H1 (cell line): ENCODE measurements at regions not wholly inside any gene's neighbourhood (a gene's known extent, or its start where the extent isn't known, plus 50 kb on each side); places are given as distances from the start of the nearest gene placed in this dataset.

Experiments used
- CTCF ChIA-PET: fragments of 300-600 bp; sonication (Branson Sonifier 250); formaldehyde crosslinking; loops from one replicate; lab custom pipeline; 2021; ENCODE audit not compliant: partially characterized antibody; lab: Charles Lee
- POLR2A ChIA-PET: fragments of 300-600 bp; sonication (Branson Sonifier 250); formaldehyde crosslinking; loops from one replicate; lab custom pipeline; 2021; ENCODE audit warnings: inconsistent platforms; ENCODE audit not compliant: partially characterized antibody; lab: Charles Lee
- DNase-seq, 2 experiments: peaks; one replicate each; pipeline versions ENCODE4 v3.0.0 to v3.0.0-alpha.2; 2010 to 2022; ENCODE audit warnings: low spot score in 2 of 2, low read depth in 1 of 2, mixed read lengths in 1 of 2
- FAIRE-seq: peaks from 2 replicates; lab custom pipeline; 2011; peaks lifted over from hg19 to GRCh38; lab: Jason Lieb, UNC
- H2AFZ ChIP-seq: 2 replicates; pipeline ENCODE4 v1.8.1; 2012; ENCODE audit warnings: low read length, inconsistent platforms
- H2AK5ac ChIP-seq: 2 replicates; pipeline ENCODE4 v1.6.1; 2013; ENCODE audit warnings: low read depth, low read length
- H2BK120ac ChIP-seq: replicated peaks from 2 replicates; pipeline ENCODE3; 2013; ENCODE audit warnings: low read depth, low read length, inconsistent platforms
- H2BK12ac ChIP-seq: 2 replicates; pipeline ENCODE4 v1.6.1; 2013; ENCODE audit warnings: low read depth, low read length
- H2BK15ac ChIP-seq: 2 replicates; pipeline ENCODE4 v1.6.1; 2013; ENCODE audit warnings: low read length
- H2BK20ac ChIP-seq: 2 replicates; pipeline ENCODE4 v1.6.1; 2013; ENCODE audit warnings: low read length
- H2BK5ac ChIP-seq: 2 replicates; pipeline ENCODE4 v1.6.1; 2013; ENCODE audit warnings: low read depth, low read length
- H3K14ac ChIP-seq: 2 replicates; pipeline ENCODE4 v1.6.1; 2013; ENCODE audit warnings: inconsistent platforms; ENCODE audit not compliant: insufficient read length
- H3K18ac ChIP-seq: 2 replicates; pipeline ENCODE4 v1.6.1; 2013; ENCODE audit warnings: low read length; ENCODE audit errors: extremely low read depth
- H3K23ac ChIP-seq: 2 replicates; pipeline ENCODE4 v1.6.1; 2013; ENCODE audit warnings: inconsistent platforms; ENCODE audit not compliant: insufficient read length
- H3K23me2 ChIP-seq: 2 replicates; pipeline ENCODE4 v1.6.1; 2013; ENCODE audit warnings: low read depth, low read length
- H3K27ac ChIP-seq: 2 replicates; pipeline ENCODE4 v1.6.1; 2011; ENCODE audit warnings: low read depth, low read length, inconsistent platforms
- H3K27me3 ChIP-seq, 4 experiments: replicated peaks in 1 of 4; 1 replicate in 1 of 4; 2 replicates in 3 of 4; pipeline versions ENCODE4 v1.6.1 to v1.8.1; 2011 to 2013; ENCODE audit warnings: low read length in 3 of 4, mild to moderate bottlenecking in 3 of 4, inconsistent platforms in 2 of 4, mixed read lengths in 2 of 4, moderate library complexity in 1 of 4; ENCODE audit not compliant: control insufficient read depth in 3 of 4, insufficient read depth in 3 of 4; ENCODE audit errors: extremely low read depth in 1 of 4
- H3K36me3 ChIP-seq, 4 experiments: 2 replicates each; pipeline versions ENCODE4 v1.6.1 to v1.8.1; 2011 to 2013; ENCODE audit warnings: mild to moderate bottlenecking in 4 of 4, low read length in 3 of 4, moderate library complexity in 2 of 4, control low read depth in 1 of 4, inconsistent platforms in 1 of 4; ENCODE audit not compliant: insufficient read depth in 4 of 4, control insufficient read depth in 2 of 4
- H3K4ac ChIP-seq: replicated peaks from 2 replicates; pipeline ENCODE3; 2013; ENCODE audit warnings: low read length, low read depth, mixed read lengths, inconsistent platforms; ENCODE audit not compliant: insufficient read length
- H3K4me1 ChIP-seq, 4 experiments: replicated peaks in 1 of 4; 1 replicate in 1 of 4; 2 replicates in 3 of 4; pipeline versions ENCODE4 v1.6.1 to v1.8.1; 2011 to 2013; ENCODE audit warnings: low read length in 3 of 4, inconsistent platforms in 2 of 4, mixed read lengths in 1 of 4; ENCODE audit not compliant: insufficient read depth in 4 of 4, control insufficient read depth in 3 of 4
- H3K4me2 ChIP-seq, 2 experiments: 2 replicates each; pipeline versions ENCODE4 v1.6.1 to v1.8.1; 2011 to 2013; ENCODE audit warnings: low read depth in 2 of 2, low read length in 2 of 2, control low read depth in 1 of 2, inconsistent platforms in 1 of 2, mild to moderate bottlenecking in 1 of 2; ENCODE audit not compliant: insufficient read depth in 1 of 2
- H3K4me3 ChIP-seq, 4 experiments: fragments of 200-600, 300-600 bp in 1 of 4; sonication (generic), shearing (Covaris generic), sonication (Bioruptor Twin) in 1 of 4; 2 replicates each; pipeline versions ENCODE4 v1.5.1 to v1.8.1; 2011 to 2016; ENCODE audit warnings: low read length in 4 of 4, low read depth in 3 of 4, control low read depth in 2 of 4, inconsistent platforms in 2 of 4, mild to moderate bottlenecking in 2 of 4, mixed read lengths in 1 of 4, moderate library complexity in 1 of 4; ENCODE audit not compliant: insufficient read depth in 2 of 4; ENCODE audit errors: extremely low read depth in 1 of 4
- H3K56ac ChIP-seq: replicated peaks from 2 replicates; pipeline ENCODE3; 2013; ENCODE audit warnings: low read depth, mild to moderate bottlenecking, mixed read lengths, low read length, inconsistent platforms; ENCODE audit not compliant: insufficient read length
- H3K79me1 ChIP-seq: 2 replicates; pipeline ENCODE4 v1.6.1; 2013; ENCODE audit warnings: low read depth, low read length, control low read depth
- H3K79me2 ChIP-seq, 2 experiments: 2 replicates each; pipeline versions ENCODE4 v1.6.1 to v1.8.1; 2012 to 2013; ENCODE audit warnings: low read length in 2 of 2, mild to moderate bottlenecking in 2 of 2, inconsistent platforms in 1 of 2; ENCODE audit not compliant: insufficient read depth in 2 of 2, control insufficient read depth in 1 of 2
- H3K9ac ChIP-seq, 4 experiments: replicated peaks in 1 of 4; 1 replicate in 1 of 4; 2 replicates in 3 of 4; pipeline versions ENCODE4 v1.6.1 to v1.8.1; 2011 to 2013; ENCODE audit warnings: low read depth in 3 of 4, low read length in 3 of 4, control low read depth in 2 of 4, mild to moderate bottlenecking in 2 of 4, moderate library complexity in 2 of 4, inconsistent platforms in 1 of 4; ENCODE audit errors: extremely low read depth in 1 of 4
- H3K9me3 ChIP-seq, 2 experiments: 2 replicates each; pipeline versions ENCODE4 v1.6.1 to v1.8.1; 2012 to 2013; ENCODE audit warnings: mild to moderate bottlenecking in 2 of 2, moderate library complexity in 2 of 2, control low read depth in 1 of 2, inconsistent platforms in 1 of 2, low read depth in 1 of 2, low read length in 1 of 2, mixed read lengths in 1 of 2; ENCODE audit not compliant: insufficient read depth in 2 of 2
- H4K20me1 ChIP-seq, 2 experiments: replicated peaks in 1 of 2; 2 replicates each; pipeline versions ENCODE3 to v1.8.1; 2011 to 2013; ENCODE audit warnings: inconsistent platforms in 2 of 2, low read length in 2 of 2, mild to moderate bottlenecking in 1 of 2; ENCODE audit not compliant: insufficient read depth in 2 of 2, control insufficient read depth in 1 of 2
- H4K5ac ChIP-seq: 2 replicates; pipeline ENCODE4 v1.6.1; 2013; ENCODE audit warnings: low read length, low read depth, mixed read lengths, inconsistent platforms; ENCODE audit not compliant: insufficient read length
- H4K8ac ChIP-seq: 2 replicates; pipeline ENCODE4 v1.8.0; 2013; ENCODE audit warnings: mild to moderate bottlenecking, moderate library complexity, low read length, inconsistent platforms; ENCODE audit not compliant: insufficient read depth; ENCODE audit errors: extremely low read depth
- H4K91ac ChIP-seq: replicated peaks from 2 replicates; pipeline ENCODE3; 2013; ENCODE audit warnings: low read length, mixed read lengths, inconsistent platforms; ENCODE audit not compliant: insufficient read length
- ASH2L ChIP-seq: fragments of 200-600, 300-600 bp; sonication (generic); IDR thresholded peaks from one replicate; pipeline ENCODE4 v1.7.1; 2017; ENCODE audit warnings: low read length
- BACH1 ChIP-seq: IDR thresholded peaks from 2 replicates; pipeline ENCODE4 v1.6.1; 2012; ENCODE audit warnings: low read length, improper control_type of control experiment
- EP300 ChIP-seq, 2 experiments: IDR thresholded peaks; 1 replicate in 1 of 2; 2 replicates in 1 of 2; pipeline ENCODE4 v1.6.1; 2011 to 2012; ENCODE audit warnings: low read depth in 2 of 2, low read length in 2 of 2, mild to moderate bottlenecking in 2 of 2, borderline replicate concordance in 1 of 2, inconsistent platforms in 1 of 2, moderate library complexity in 1 of 2
- EZH2 ChIP-seq: fragments of 200-600 bp; sonication (generic); IDR thresholded peaks from 2 replicates; pipeline ENCODE4 v1.7.1; 2012; ENCODE audit warnings: low read depth, mild to moderate bottlenecking, moderate library complexity, low read length, inconsistent platforms; ENCODE audit not compliant: severe bottlenecking
- GTF2F1 ChIP-seq: IDR thresholded peaks from 2 replicates; pipeline ENCODE4 v1.6.1; 2012; ENCODE audit warnings: low read depth, low read length, improper control_type of control experiment, borderline replicate concordance
- JUND ChIP-seq: IDR thresholded peaks from 2 replicates; pipeline ENCODE4 v1.6.1; 2011; ENCODE audit warnings: mild to moderate bottlenecking, improper control_type of control experiment, low read length
- KDM1A ChIP-seq: fragments of 200-600, 300-600 bp; sonication (generic); IDR thresholded peaks from 2 replicates; pipeline ENCODE4 v1.7.1; 2016; ENCODE audit warnings: mild to moderate bottlenecking, low read length, borderline replicate concordance
- KDM4A ChIP-seq: IDR thresholded peaks from one replicate; pipeline ENCODE4 v1.7.1; 2012; ENCODE audit warnings: low read depth, mild to moderate bottlenecking, moderate library complexity, low read length, inconsistent platforms; ENCODE audit not compliant: severe bottlenecking
- KDM5A ChIP-seq: fragments of 200-600 bp; IDR thresholded peaks from 2 replicates; pipeline ENCODE4 v1.7.1; 2012; ENCODE audit warnings: mild to moderate bottlenecking, low read length, inconsistent platforms, mixed read lengths
- SAP30 ChIP-seq: fragments of 300-600 bp; sonication (generic); IDR thresholded peaks from 2 replicates; pipeline ENCODE4 v1.7.1; 2012; ENCODE audit warnings: low read length, moderate library complexity, mild to moderate bottlenecking, inconsistent platforms; ENCODE audit not compliant: insufficient read depth, insufficient replicate concordance
- SIN3A ChIP-seq, 2 experiments: IDR thresholded peaks in 1 of 2; conservative IDR thresholded peaks in 1 of 2; 2 replicates each; pipeline ENCODE4 v1.6.1; 2011 to 2012; ENCODE audit warnings: low read length in 2 of 2, improper control_type of control experiment in 1 of 2, low read depth in 1 of 2, mild to moderate bottlenecking in 1 of 2
- SIX5 ChIP-seq: IDR thresholded peaks from 2 replicates; pipeline ENCODE4 v1.6.1; 2011; ENCODE audit warnings: mild to moderate bottlenecking, low read depth, low read length
- ZNF274 ChIP-seq: IDR thresholded peaks from 2 replicates; pipeline ENCODE4 v1.7.0; 2012; ENCODE audit warnings: low read length, borderline replicate concordance; ENCODE audit errors: extremely low read depth

DNA sequence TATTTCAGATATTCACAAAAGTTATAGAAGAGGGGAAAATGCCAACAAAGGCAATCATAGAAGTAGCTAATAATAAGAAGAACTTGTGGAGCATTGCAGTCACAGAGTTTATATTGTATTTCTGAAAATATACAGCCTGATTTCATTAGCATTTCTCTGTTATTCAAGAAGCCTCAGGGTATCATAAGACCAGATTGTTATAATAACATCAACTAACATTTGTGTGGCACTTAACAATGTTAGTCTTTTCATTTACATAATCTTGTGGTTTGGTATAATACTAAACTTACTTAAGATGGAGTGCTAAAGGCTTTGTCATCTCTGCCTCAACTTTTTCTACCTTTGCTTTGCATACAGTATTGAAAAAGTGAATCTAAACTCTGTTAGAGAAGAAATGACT lies 61.6 kb upstream of the TACR1 start:
- Histone ChIP-seq H2BK5ac (no peak overlapping the region), H3K4me2 (no peak overlapping the region), H3K9me3 (peaks cover 0 to 10% of the 10 kb centered on the region in 2 experiments; a peak in 1 of 4 replicates)
- CTCF ChIA-PET, result interaction anchor here (0.8 to 1.1 kb wide), 2 partner anchors 16 to 67 kb away, joined by 3 read pairs; no protein-coding TSS in a partner anchor
- TF ChIP-seq BACH1, result no peak
- no peak for TF ChIP-seq EZH2
- TF ChIP-seq SIX5, result no peak
- no peak for TF ChIP-seq KDM5A
- no peak for TF ChIP-seq ZNF274
- no peak for TF ChIP-seq ASH2L
- no peak for TF ChIP-seq SAP30
- no peak for TF ChIP-seq SIN3A (conservative IDR thresholded peaks at IDR 0.05 in 1 of 2, IDR thresholded peaks at IDR 0.05 in 1 of 2; ENCODE audit: low read depth in 1 of 2, low read length in 2 of 2)
- TF ChIP-seq GTF2F1, result no peak
- no peak for TF ChIP-seq KDM1A
- TF ChIP-seq EP300 (IDR thresholded peaks at IDR 0.05; ENCODE audit: borderline replicate concordance in 1 of 2, low read depth in 2 of 2, low read length in 2 of 2), result no peak
- TF ChIP-seq JUND, result no peak
- no peak for TF ChIP-seq KDM4A
- TF ChIP-seq, all 59 proteins: peak for 0
- H4K8ac ChIP-seq, result no peak overlapping the region
- no peak overlapping the region for H3K56ac ChIP-seq
- H3K4me1 ChIP-seq, result no peaks in the 10 kb centered on the region
- FAIRE-seq (no peak), DNase-seq (no peak)
- no peak overlapping the region for H2BK12ac ChIP-seq
- H2BK15ac ChIP-seq, result no peak overlapping the region
- no peak overlapping the region for H3K23ac ChIP-seq
- no peak overlapping the region for H4K5ac ChIP-seq
- H3K79me1 ChIP-seq, result no peaks in the 10 kb centered on the region
- no peak overlapping the region for H3K14ac ChIP-seq
- H3K27me3 ChIP-seq, result peaks cover 0 to 1% (median 0%) of the 10 kb centered on the region in 4 experiments; a peak in 1 of 7 replicates
- H2AK5ac ChIP-seq, result no peak overlapping the region
- H4K91ac ChIP-seq, result no peak overlapping the region
- H3K4me3 ChIP-seq, result no peak overlapping the region
- H3K36me3 ChIP-seq, result no peaks in the 10 kb centered on the region
- no peak overlapping the region for H2BK20ac ChIP-seq
- no peak overlapping the region for H3K4ac ChIP-seq
- H2AFZ ChIP-seq, result no peak overlapping the region
- H3K18ac ChIP-seq, result no peak overlapping the region
- H3K27ac ChIP-seq, result no peak overlapping the region
- H2BK120ac ChIP-seq, result no peak overlapping the region
- H3K79me2 ChIP-seq, result no peaks in the 10 kb centered on the region
- no peak overlapping the region for H3K9ac ChIP-seq
- no peaks in the 10 kb centered on the region for H4K20me1 ChIP-seq
- no peaks in the 10 kb centered on the region for H3K23me2 ChIP-seq
- POLR2A ChIA-PET, result no interaction called here
